Choroid plexus epithelial cell (primary cell): ENCODE measurements at regions not wholly inside any gene's neighbourhood (a gene's known extent, or its start where the extent isn't known, plus 50 kb on each side); places are given as distances from the start of the nearest gene placed in this dataset.

ENCODE experiments used
- DNase-seq: peaks from one replicate; pipeline ENCODE4 v3.0.0-alpha.2; 2010; ENCODE audit warnings: low read depth
- H3K4me3 ChIP-seq: 2 replicates; pipeline ENCODE4 v1.5.1; 2011; ENCODE audit warnings: low read depth, mild to moderate bottlenecking, control low read depth, low read length, moderate library complexity
- TF ChIP-seq, protein P1 (sequence below): conservative IDR thresholded peaks from 2 replicates; pipeline ENCODE4 v1.5.1; 2011; ENCODE audit warnings: low read depth, mild to moderate bottlenecking, control low read depth, inconsistent platforms, low read length, moderate library complexity

DNA sequence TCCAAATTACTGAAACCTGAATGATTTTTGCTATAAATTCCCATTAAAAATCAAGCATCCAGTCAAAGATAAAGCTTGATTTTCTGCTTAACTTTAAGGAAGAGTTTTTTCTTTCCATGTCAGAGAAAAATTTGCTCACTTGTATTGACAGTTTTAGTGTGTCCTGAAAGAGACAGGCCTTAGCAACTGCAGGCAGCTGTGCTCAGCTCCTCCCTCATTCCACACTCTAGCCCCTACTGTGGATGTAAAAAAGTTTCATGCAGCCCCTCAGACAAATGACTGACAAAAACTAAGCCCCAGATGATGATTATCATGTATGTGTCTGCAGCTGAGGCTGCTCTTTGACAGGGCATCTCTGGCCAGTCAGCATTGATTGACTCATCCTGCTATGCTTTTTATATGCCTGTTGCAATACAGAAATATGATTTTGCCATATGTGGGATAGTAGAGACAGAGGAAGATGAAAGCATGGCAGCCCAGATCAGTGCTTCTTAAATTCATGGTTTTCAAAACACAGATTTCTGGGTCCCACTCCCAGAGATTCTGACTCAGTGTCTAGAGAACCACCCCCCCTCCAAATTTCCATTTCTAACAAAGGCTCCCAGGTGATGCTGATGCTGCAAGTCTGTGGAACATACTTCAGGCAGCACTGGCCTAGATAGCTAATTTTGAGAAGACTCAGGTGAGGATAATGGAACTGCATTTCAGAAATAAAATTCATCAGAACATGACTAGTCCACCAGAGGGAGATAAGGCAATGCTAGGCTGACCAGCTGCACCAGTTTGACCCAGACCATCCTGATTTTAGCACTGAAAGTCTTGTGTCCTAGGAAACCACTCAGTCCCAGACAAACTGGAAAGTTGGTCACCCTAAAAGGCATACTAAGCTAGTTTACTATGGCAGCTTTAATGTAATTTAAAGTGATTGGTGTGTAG is 298.7 kb upstream of the KCNN2 start:
- H3K4me3 ChIP-seq: no peak overlapping the region
- TF ChIP-seq, protein P1, sequence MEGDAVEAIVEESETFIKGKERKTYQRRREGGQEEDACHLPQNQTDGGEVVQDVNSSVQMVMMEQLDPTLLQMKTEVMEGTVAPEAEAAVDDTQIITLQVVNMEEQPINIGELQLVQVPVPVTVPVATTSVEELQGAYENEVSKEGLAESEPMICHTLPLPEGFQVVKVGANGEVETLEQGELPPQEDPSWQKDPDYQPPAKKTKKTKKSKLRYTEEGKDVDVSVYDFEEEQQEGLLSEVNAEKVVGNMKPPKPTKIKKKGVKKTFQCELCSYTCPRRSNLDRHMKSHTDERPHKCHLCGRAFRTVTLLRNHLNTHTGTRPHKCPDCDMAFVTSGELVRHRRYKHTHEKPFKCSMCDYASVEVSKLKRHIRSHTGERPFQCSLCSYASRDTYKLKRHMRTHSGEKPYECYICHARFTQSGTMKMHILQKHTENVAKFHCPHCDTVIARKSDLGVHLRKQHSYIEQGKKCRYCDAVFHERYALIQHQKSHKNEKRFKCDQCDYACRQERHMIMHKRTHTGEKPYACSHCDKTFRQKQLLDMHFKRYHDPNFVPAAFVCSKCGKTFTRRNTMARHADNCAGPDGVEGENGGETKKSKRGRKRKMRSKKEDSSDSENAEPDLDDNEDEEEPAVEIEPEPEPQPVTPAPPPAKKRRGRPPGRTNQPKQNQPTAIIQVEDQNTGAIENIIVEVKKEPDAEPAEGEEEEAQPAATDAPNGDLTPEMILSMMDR: peak; percentile 2
- no peak for DNase-seq

DNA sequence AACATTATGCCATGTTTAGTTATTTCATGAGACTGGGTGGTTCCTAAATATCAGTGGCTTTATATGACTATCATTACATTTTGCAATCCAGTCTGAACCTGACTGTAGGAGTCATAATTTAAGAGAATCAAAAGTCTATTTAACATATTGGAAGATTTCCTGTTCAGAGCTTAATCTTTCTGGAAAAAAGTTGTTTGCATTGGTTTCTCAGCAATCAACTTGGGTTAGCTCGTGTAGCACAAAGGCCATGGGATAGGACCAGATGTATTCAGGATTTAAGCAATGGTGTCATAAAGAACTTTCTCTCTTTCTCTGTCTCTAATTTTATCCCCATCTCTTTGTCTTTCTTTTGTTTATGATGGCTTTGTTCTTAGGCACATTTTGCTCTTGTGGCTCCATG is 296.0 kb upstream of the KCNN2 start:
- TF ChIP-seq, protein P1: no peak
- no peak for DNase-seq
- no peak overlapping the region for H3K4me3 ChIP-seq

- DNase-seq: no peak
- no peak overlapping the region for H3K4me3 ChIP-seq
- TF ChIP-seq, protein P1: no peak
Measured at GRCh38 chr5:114070093-114070722, 291.7 kb upstream of the KCNN2 start.

DNA sequence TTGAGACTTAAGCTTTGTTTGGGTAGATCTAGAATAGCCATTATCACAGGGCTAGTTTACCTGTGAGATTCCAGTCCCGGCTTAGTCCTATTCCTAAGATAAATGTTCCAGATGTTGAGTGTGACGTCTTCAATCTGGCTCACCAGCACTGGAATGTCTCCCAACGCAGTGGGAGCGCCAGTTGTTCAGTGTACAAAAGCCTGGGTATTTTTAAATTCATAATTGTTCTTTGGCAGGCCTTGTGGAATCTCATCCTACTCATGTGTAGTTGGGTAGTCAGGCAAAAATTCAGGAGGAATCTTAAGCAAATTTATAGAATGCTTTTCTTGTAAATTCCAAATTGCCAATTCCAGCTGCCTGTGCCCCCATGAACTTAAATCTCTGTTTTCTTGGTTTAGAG is 272.6 kb upstream of the KCNN2 start:
- DNase-seq: no peak
- TF ChIP-seq, protein P1: no peak
- H3K4me3 ChIP-seq: no peak overlapping the region

DNA sequence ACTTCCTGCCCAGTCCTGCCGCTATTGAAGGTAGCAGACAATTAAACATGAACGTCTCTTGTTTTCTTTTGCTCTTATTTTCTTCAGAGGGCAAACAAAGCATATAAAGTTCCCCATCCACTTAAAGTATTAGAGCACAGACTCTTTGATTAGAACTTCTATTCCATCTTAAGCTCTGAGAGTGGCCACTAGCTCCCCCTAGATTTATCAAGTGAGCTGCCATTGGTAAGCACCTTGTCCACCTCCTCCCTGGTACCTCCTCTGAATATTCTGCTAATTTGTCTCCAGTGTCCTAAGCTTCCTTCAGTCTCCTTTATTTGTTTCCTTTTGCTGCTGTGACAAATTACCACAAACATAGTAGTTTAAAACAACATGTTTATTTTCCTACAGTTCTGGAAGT is 264.3 kb upstream of the KCNN2 start:
- DNase-seq: peak; percentile 21
- TF ChIP-seq, protein P1: peak; percentile 36
- no peak overlapping the region for H3K4me3 ChIP-seq

DNA sequence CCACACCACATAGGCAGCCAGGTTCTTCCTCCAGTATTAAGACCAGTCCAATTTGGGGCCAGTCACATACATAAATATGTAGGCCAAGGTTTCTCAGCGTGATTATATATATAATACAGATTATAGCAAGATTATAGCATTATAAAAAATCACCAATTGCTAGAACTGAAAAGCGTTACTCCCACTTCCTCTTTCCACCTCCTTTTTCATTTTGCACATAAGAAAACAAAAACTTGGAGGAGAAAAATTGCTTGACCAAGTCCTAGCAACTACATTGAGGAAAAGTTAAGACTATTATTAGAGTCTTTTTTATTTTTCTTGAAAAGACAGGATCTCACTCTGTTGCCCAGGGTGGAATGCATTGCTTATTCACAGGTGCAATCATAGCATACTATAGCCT is 262.7 kb upstream of the KCNN2 start:
- DNase-seq: no peak
- TF ChIP-seq, protein P1: no peak
- H3K4me3 ChIP-seq: no peak overlapping the region
